Large intestine (tissue), 3 donors: ENCODE measurements at regions not wholly inside any gene's neighbourhood (a gene's known extent, or its start where the extent isn't known, plus 50 kb on each side); places are given as distances from the start of the nearest gene placed in this dataset.

ENCODE experiments used
- DNase-seq, 2 donors: peaks; one replicate each; pipeline versions ENCODE4 v3.0.0 to v3.0.0-alpha.2; 2013
- H3K27ac ChIP-seq: one replicate; pipeline ENCODE4 v1.5.1; 2013; ENCODE audit warnings: low read length
- H3K27me3 ChIP-seq: 2 replicates; pipeline ENCODE4 v1.6.1; 2013; ENCODE audit warnings: low read length; ENCODE audit not compliant: control insufficient read depth, insufficient read depth
- H3K36me3 ChIP-seq: 2 replicates; pipeline ENCODE4 v1.6.1; 2013; ENCODE audit warnings: low read length; ENCODE audit not compliant: control insufficient read depth, insufficient read depth
- H3K4me1 ChIP-seq: one replicate; pipeline ENCODE4 v1.6.1; 2013; ENCODE audit warnings: low read length; ENCODE audit not compliant: control insufficient read depth, insufficient read depth
- H3K4me3 ChIP-seq: one replicate; pipeline ENCODE4 v1.5.1; 2013; ENCODE audit warnings: low read length
- H3K9me3 ChIP-seq: one replicate; pipeline ENCODE4 v1.6.1; 2013; ENCODE audit warnings: mild to moderate bottlenecking, low read depth, low read length, moderate library complexity; ENCODE audit not compliant: control insufficient read depth
- WGBS: methylation state at CpG from one replicate; pipeline ENCODE4 v1.1.5; 2013; ENCODE audit warnings: low lambda C conversion rate; ENCODE audit not compliant: insufficient coverage; 5-methylcytosine and 5-hydroxymethylcytosine counted together

DNA sequence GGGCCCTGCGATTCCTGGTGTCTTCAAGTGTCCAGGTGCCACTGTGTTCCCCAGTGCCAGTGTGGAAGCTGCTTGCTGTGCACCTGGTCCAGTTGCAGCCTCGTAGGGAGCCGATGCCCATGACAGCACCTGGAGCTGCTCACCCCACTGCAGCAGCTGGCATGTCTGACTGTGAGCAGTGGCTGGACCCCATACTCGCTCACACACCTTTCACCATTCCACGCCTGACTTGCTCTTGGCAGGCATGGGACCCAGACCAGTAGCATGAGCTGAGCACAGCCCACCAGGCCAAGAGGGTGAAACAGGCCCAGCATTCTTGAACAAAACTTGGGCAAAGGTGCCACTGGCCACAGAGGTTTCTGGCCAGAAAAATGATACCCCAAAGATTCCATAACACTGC lies 124.5 kb upstream of the THY1 start:
- DNase-seq: no peak
- no peak overlapping the region for H3K4me3 ChIP-seq
- peaks cover 21% of the 10 kb centered on the region for H3K9me3 ChIP-seq
- H3K27me3 ChIP-seq: no peaks in the 10 kb centered on the region
- H3K4me1 ChIP-seq: no peaks in the 10 kb centered on the region
- no peaks in the 10 kb centered on the region for H3K36me3 ChIP-seq
- no CpG with 5 or more reads among the region's 5 CpGs for WGBS
- H3K27ac ChIP-seq: no peak overlapping the region

GRCh38 chr11:119545978-119546915 lies 123.3 kb upstream of the THY1 start:
- WGBS: no CpG with 5 or more reads among the region's 13 CpGs
- DNase-seq: no peak
- H3K4me1 ChIP-seq: no peaks in the 10 kb centered on the region
- no peaks in the 10 kb centered on the region for H3K27me3 ChIP-seq
- no peak overlapping the region for H3K4me3 ChIP-seq
- no peak overlapping the region for H3K27ac ChIP-seq
- peaks cover 21% of the 10 kb centered on the region for H3K9me3 ChIP-seq
- no peaks in the 10 kb centered on the region for H3K36me3 ChIP-seq

GRCh38 chr11:119540370-119541125 lies 117.6 kb upstream of the THY1 start:
- DNase-seq: no peak
- H3K36me3 ChIP-seq: no peaks in the 10 kb centered on the region
- no peaks in the 10 kb centered on the region for H3K27me3 ChIP-seq
- H3K9me3 ChIP-seq: no peaks in the 10 kb centered on the region
- H3K4me1 ChIP-seq: peaks cover 6% of the 10 kb centered on the region
- no peak overlapping the region for H3K27ac ChIP-seq
- H3K4me3 ChIP-seq: no peak overlapping the region
- no CpG with 5 or more reads among the region's 7 CpGs for WGBS

DNA sequence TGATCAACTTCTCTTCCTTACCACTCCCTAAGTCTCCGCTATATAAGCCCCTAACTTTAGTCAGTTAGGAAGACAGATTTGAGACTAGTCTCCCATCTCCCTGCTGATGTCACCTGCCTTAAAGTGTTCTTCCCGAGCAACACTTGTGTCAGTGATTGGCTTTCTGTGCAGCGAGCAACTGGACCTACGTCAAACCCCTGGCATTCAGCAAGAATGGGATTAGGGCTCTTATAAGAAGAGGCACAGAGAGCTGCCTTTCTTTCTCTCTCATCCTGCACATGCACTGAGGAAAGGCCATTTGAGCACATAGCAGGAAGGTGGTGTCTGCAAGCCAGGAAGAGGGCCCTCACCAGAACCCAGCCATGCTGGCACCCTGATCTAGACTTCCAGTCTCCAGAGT lies 116.6 kb upstream of the THY1 start:
- Histone ChIP-seq H3K36me3 (no peaks in the 10 kb centered on the region), H3K9me3 (no peaks in the 10 kb centered on the region), H3K4me3 (no peak overlapping the region), H3K27me3 (no peaks in the 10 kb centered on the region), H3K4me1 (peaks cover 6% of the 10 kb centered on the region), H3K27ac (no peak overlapping the region)
- WGBS: no CpG with 5 or more reads among the region's 4 CpGs
- no peak for DNase-seq

GRCh38 chr11:119538753-119539152 lies 115.8 kb upstream of the THY1 start:
- Histone ChIP-seq H3K27ac (no peak overlapping the region), H3K4me1 (peaks cover 6% of the 10 kb centered on the region), H3K4me3 (no peak overlapping the region), H3K36me3 (no peaks in the 10 kb centered on the region), H3K9me3 (no peaks in the 10 kb centered on the region), H3K27me3 (no peaks in the 10 kb centered on the region)
- DNase-seq: no peak
- WGBS: no CpG with 5 or more reads among the region's 2 CpGs

DNA sequence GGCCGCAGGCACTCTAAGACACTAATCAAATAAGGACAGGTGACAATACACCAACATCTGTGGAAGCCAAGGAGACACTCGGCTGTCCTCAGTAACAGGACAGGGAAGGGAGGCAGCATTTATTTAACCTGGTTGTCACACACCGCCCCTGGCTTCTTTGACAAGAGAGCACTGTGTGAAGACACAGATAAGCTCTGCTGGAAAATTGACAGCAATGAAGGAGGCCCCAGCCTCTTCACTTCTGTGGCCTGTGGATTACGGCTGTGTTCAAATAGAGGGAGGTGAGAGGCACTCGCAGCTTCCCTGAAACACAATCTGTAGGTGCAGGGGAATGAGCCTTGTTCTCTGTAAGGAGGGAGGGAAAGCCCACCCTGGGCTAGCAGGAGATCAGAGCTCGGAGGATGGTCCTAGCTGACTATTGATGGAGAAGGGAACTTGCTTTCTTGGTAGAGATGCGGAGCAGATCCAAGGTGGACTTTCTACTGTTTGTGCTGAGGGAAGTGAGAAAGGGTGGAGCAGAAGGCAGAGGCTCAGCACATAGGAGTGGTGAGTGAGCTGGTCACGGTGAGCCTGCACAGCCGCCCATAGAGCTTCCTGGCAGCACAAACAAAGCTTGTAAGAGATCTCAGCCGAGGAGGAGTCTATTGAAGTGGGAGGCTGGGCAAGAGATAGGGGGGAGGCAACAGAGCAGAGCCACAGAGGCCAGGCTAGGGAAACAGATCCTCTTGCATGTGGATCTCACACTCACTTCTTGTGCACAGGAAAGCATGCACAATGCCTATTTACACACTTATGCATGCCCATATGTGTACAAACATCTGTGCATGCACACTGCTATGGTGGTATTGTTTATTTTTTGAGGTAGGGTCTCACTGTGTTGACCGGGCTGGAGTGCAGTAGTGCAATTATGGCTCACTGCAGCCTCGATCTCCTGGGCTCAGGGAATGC lies 114.6 kb upstream of the THY1 start:
- Histone ChIP-seq H3K4me3 (no peak overlapping the region), H3K4me1 (peaks cover 6% of the 10 kb centered on the region), H3K27ac (no peak overlapping the region), H3K9me3 (no peaks in the 10 kb centered on the region), H3K27me3 (no peaks in the 10 kb centered on the region), H3K36me3 (no peaks in the 10 kb centered on the region)
- DNase-seq: peak in 1 of 2 donors; percentile 9
- WGBS: no CpG with 5 or more reads among the region's 12 CpGs

GRCh38 chr11:119536801-119537200 lies 113.8 kb upstream of the THY1 start:
- WGBS: no CpG with 5 or more reads among the region's 6 CpGs

DNA sequence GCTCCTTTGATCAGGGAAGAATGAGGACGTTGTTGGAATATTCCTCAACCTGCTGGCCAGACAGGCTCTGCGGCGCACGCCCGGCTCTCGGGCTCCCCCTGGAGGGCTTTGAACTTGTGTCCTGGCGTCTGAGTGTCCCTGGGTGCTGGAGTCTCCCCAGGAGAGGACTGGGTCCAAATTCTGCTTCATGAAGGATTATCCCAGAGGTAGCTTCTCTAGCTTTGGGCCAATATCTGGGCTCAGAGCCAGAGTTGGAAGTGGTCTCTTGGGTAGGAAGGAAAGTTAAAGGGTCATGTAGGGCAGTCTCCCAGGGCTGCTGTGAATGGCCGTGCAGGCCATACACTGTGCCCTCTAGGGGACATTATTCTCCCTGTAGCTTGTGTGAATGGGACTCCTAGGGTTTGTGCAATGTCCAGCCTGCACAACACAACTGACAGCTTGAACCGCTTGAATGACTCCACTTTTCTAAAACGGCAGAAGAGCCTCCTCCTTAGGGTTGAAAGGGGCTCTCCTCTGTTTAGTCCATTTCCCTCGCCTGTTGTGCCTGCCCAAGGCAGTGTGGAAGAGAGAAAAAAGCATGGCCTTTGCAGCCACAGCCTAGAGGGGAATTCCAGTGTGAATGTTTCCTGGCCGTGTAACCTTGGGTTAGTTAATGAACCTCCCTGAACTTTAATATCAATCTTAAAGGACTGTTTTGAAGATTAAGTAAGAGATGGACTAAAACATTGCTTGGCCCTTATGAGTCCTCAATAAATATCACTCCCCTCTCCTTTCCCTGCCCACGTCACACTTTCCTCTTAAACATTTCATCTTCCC lies 111.2 kb upstream of the THY1 start:
- H3K27me3 ChIP-seq: no peaks in the 10 kb centered on the region
- H3K4me3 ChIP-seq: no peak overlapping the region
- 26% methylated on average over 4 of the region's 13 CpGs for WGBS
- H3K27ac ChIP-seq: no peak overlapping the region
- no peaks in the 10 kb centered on the region for H3K9me3 ChIP-seq
- DNase-seq: peak; percentile 62 to 76
- peaks cover 30% of the 10 kb centered on the region for H3K4me1 ChIP-seq
- no peaks in the 10 kb centered on the region for H3K36me3 ChIP-seq

More at GRCh38 chr11:119536801-119537200, 113.8 kb upstream of the THY1 start:
- no peaks in the 10 kb centered on the region for H3K27me3 ChIP-seq
- no peak for DNase-seq
- no peaks in the 10 kb centered on the region for H3K9me3 ChIP-seq
- H3K36me3 ChIP-seq: no peaks in the 10 kb centered on the region
- peaks cover 6% of the 10 kb centered on the region for H3K4me1 ChIP-seq
- no peak overlapping the region for H3K4me3 ChIP-seq
- H3K27ac ChIP-seq: no peak overlapping the region

DNA sequence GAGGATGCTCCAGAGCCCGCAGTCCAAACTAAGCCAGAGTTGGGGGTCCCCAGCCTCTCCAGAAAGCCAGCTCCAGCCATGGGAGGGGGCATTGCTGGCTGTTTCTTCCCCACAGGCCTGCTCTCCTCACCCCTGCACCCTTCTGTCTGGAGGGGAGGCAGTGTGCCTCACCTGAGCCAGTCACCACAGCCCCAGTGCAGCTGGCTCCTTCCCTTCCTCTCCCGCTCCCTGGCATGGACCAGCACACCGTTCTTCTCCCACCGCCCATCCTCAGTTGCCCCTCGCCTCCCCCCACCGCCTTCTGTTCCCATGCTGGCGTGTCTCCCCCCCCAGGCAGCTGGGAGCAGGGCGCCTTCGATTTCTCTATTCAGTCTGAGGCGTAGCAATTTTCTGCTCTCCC lies 110.5 kb upstream of the THY1 start:
- Histone ChIP-seq H3K36me3 (no peaks in the 10 kb centered on the region), H3K4me3 (no peak overlapping the region), H3K27ac (no peak overlapping the region), H3K4me1 (peaks cover 33% of the 10 kb centered on the region), H3K27me3 (no peaks in the 10 kb centered on the region), H3K9me3 (no peaks in the 10 kb centered on the region)
- no peak for DNase-seq
- no CpG with 5 or more reads among the region's 10 CpGs for WGBS
